ENCODE measurements at regions not wholly inside any gene's neighbourhood (a gene's known extent, or its start where the extent isn't known, plus 50 kb on each side); places are given as distances from the start of the nearest gene placed in this dataset.
"Not testable (repeated sequence)": the region's sequence is repeated elsewhere in the genome, so short reads cannot be mapped to it uniquely, and the experiment has no call there.

DNA sequence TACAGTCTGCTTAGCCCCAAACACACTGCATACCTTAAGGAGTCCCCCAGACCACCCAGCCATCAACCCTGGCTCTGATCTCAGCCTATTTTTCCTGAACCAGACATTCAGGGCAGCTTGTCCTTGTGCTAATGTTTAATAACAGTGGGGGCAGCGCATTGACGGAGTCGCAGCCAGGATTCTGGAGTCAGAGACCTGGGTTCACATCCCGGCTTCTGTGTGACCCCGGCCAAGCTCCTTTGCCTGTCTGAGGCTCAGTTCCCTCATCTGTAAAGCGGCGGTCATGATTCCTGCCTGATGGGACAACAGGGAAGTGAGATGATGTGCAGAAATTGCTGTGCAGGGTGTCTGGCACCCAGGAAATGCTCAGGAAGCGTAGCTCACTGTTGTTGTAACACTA is 63.1 kb downstream of the MATN1 start:
- TF ChIP-seq, protein P1, sequence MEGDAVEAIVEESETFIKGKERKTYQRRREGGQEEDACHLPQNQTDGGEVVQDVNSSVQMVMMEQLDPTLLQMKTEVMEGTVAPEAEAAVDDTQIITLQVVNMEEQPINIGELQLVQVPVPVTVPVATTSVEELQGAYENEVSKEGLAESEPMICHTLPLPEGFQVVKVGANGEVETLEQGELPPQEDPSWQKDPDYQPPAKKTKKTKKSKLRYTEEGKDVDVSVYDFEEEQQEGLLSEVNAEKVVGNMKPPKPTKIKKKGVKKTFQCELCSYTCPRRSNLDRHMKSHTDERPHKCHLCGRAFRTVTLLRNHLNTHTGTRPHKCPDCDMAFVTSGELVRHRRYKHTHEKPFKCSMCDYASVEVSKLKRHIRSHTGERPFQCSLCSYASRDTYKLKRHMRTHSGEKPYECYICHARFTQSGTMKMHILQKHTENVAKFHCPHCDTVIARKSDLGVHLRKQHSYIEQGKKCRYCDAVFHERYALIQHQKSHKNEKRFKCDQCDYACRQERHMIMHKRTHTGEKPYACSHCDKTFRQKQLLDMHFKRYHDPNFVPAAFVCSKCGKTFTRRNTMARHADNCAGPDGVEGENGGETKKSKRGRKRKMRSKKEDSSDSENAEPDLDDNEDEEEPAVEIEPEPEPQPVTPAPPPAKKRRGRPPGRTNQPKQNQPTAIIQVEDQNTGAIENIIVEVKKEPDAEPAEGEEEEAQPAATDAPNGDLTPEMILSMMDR (IDR thresholded peaks at IDR 0.05; ENCODE audit: insufficient read depth, low read depth, low read length): no peak
- CTCF ChIA-PET: no interaction called here
- no peak overlapping the region for H3K4me3 ChIP-seq (ENCODE audit: low read depth, low read length)
- DNase-seq (ENCODE audit: low read depth): no peak
- peaks cover 5% of the 10 kb centered on the region for H3K27me3 ChIP-seq (ENCODE audit: control insufficient read depth, insufficient read depth, low read length)
- H3K36me3 ChIP-seq (ENCODE audit: control insufficient read depth, insufficient read depth, low read length): no peaks in the 10 kb centered on the region
- POLR2A ChIA-PET: no interaction called here

DNA sequence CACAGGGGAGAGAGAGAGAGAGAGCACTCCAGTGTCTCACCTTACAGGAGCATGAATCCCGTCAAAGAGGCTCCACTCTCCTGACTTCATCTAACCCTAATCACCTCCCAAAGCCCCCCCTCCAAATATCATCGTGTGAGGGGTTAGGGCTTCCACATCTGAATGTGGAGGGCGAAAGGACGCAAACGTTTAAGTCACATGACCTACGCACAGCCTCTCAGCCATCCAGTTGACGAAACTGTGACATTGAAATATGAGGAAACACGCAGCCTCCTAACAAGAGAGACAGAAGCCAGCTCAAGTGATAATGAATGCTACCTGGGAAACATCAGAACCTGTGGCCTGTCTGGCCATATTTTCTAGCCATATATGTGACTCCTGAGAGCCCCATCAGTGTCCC is 63.7 kb downstream of the MATN1 start:
- CTCF ChIA-PET: no interaction called here
- Histone ChIP-seq H3K27me3 (ENCODE audit: control insufficient read depth, insufficient read depth, low read length) (peaks cover 5% of the 10 kb centered on the region), H3K4me3 (ENCODE audit: low read depth, low read length) (no peak overlapping the region), H3K36me3 (ENCODE audit: control insufficient read depth, insufficient read depth, low read length) (no peaks in the 10 kb centered on the region)
- TF ChIP-seq, protein P1 (IDR thresholded peaks at IDR 0.05; ENCODE audit: insufficient read depth, low read depth, low read length): no peak
- POLR2A ChIA-PET: no interaction called here
- no peak for DNase-seq (ENCODE audit: low read depth)

- CTCF ChIA-PET; POLR2A ChIA-PET; DNase-seq (ENCODE audit: low read depth): not testable (repeated sequence)
Measured at GRCh38 chr1:30658375-30658774, 65.0 kb downstream of the MATN1 start.

DNA sequence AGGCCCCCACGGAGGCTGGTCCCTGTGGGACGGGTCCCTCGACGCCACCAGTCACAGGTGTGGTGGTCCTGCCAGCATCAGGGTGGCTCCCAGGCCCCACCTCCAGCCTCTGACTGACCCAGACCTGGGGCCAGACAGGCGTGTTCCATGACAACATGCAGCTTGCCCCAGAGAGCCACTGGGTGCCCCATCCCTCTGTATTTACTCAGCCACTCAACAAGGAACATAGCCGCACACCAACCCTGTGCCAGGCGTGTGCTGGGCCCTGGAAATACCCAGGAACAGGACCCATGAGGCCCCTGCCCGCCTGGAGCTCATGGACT is 65.4 kb downstream of the MATN1 start:
- CTCF ChIA-PET: no interaction called here
- TF ChIP-seq, protein P1 (IDR thresholded peaks at IDR 0.05; ENCODE audit: insufficient read depth, low read depth, low read length): no peak
- Histone ChIP-seq H3K27me3 (ENCODE audit: control insufficient read depth, insufficient read depth, low read length) (peaks cover 5% of the 10 kb centered on the region), H3K4me3 (ENCODE audit: low read depth, low read length) (no peak overlapping the region), H3K36me3 (ENCODE audit: control insufficient read depth, insufficient read depth, low read length) (no peaks in the 10 kb centered on the region)
- POLR2A ChIA-PET: no interaction called here
- DNase-seq (ENCODE audit: low read depth): no peak

More at GRCh38 chr1:30658375-30658774, 65.0 kb downstream of the MATN1 start:
- H3K4me3 ChIP-seq (ENCODE audit: low read depth, low read length); H3K36me3 ChIP-seq (ENCODE audit: control insufficient read depth, insufficient read depth, low read length); H3K27me3 ChIP-seq (ENCODE audit: control insufficient read depth, insufficient read depth, low read length): not testable (repeated sequence)

- H3K36me3 ChIP-seq (ENCODE audit: control insufficient read depth, insufficient read depth, low read length): no peaks in the 10 kb centered on the region
- ChIA-PET POLR2A (no interaction called here), CTCF (no interaction called here)
- DNase-seq (ENCODE audit: low read depth): no peak
- H3K27me3 ChIP-seq (ENCODE audit: control insufficient read depth, insufficient read depth, low read length): peaks cover 5% of the 10 kb centered on the region
- TF ChIP-seq, protein P1 (IDR thresholded peaks at IDR 0.05; ENCODE audit: insufficient read depth, low read depth, low read length): no peak
- no peak overlapping the region for H3K4me3 ChIP-seq (ENCODE audit: low read depth, low read length)
Measured at GRCh38 chr1:30657131-30658013, 66.0 kb downstream of the MATN1 start.

All from BJ (cell line).